ENCODE measurements at regions not wholly inside any gene's neighbourhood (a gene's known extent, or its start where the extent isn't known, plus 50 kb on each side); places are given as distances from the start of the nearest gene placed in this dataset.

DNA sequence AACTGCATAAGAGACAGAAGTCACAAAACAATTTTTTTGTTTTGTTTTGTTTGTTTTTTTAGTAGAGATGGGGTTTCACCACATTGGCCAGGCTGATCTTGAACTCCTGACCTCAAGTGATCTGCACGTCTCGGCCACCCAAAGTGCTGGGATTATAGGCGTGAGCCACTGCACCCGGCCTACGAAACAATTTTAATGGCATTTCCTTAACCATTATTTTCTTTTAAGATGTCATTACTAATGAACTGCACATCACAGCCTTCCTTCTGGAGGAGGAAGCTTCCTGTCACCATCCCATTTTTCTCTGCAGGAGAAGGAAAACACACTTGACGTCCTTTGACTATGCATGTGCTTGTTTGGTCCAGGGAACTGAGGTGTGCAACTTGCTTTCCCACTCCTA is 125.3 kb upstream of the AKIRIN2 start:
- TF ChIP-seq, protein P1, sequence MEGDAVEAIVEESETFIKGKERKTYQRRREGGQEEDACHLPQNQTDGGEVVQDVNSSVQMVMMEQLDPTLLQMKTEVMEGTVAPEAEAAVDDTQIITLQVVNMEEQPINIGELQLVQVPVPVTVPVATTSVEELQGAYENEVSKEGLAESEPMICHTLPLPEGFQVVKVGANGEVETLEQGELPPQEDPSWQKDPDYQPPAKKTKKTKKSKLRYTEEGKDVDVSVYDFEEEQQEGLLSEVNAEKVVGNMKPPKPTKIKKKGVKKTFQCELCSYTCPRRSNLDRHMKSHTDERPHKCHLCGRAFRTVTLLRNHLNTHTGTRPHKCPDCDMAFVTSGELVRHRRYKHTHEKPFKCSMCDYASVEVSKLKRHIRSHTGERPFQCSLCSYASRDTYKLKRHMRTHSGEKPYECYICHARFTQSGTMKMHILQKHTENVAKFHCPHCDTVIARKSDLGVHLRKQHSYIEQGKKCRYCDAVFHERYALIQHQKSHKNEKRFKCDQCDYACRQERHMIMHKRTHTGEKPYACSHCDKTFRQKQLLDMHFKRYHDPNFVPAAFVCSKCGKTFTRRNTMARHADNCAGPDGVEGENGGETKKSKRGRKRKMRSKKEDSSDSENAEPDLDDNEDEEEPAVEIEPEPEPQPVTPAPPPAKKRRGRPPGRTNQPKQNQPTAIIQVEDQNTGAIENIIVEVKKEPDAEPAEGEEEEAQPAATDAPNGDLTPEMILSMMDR (IDR thresholded peaks at IDR 0.05): no peak
- no peak for TF ChIP-seq POLR2A (IDR thresholded peaks at IDR 0.05)

Data from body of pancreas (tissue), 4 donors.